GM19023 (cell line): ENCODE measurements at regions not wholly inside any gene's neighbourhood (a gene's known extent, or its start where the extent isn't known, plus 50 kb on each side); places are given as distances from the start of the nearest gene placed in this dataset.
A peak's percentile ranks its signal among the peaks of the same experiment; 100 is the strongest.

ENCODE experiments used
- ATAC-seq: cut with Tn5 transposase; IDR thresholded peaks from one replicate; pipeline ENCODE4 v1.9.1; 2021; ENCODE audit warnings: mild to moderate bottlenecking, moderate library complexity; ENCODE audit not compliant: unreplicated experiment

- peak; percentile 50 for ATAC-seq
Measured at GRCh38 chr5:89034588-89034987, 151.6 kb upstream of the MEF2C start.

GRCh38 chr5:89030798-89031197 lies 147.8 kb upstream of the MEF2C start:
- no peak for ATAC-seq

GRCh38 chr5:89028595-89029285 lies 145.8 kb upstream of the MEF2C start:
- ATAC-seq, result no peak

GRCh38 chr5:89024045-89024444 lies 141.1 kb upstream of the MEF2C start:
- no peak for ATAC-seq

GRCh38 chr5:89020926-89021610 lies 138.1 kb upstream of the MEF2C start:
- ATAC-seq, result no peak

GRCh38 chr5:89016741-89017303 lies 133.8 kb upstream of the MEF2C start:
- no peak for ATAC-seq

- no peak for ATAC-seq
Measured at GRCh38 chr5:89015409-89015808, 132.4 kb upstream of the MEF2C start.

GRCh38 chr5:89011778-89012711 lies 129.1 kb upstream of the MEF2C start:
- no peak for ATAC-seq

GRCh38 chr5:89010512-89010911 lies 127.5 kb upstream of the MEF2C start:
- no peak for ATAC-seq

- ATAC-seq, result no peak
Measured at GRCh38 chr5:89008291-89008690, 125.3 kb upstream of the MEF2C start.

GRCh38 chr5:89005990-89006389 lies 123.0 kb upstream of the MEF2C start:
- no peak for ATAC-seq

- ATAC-seq, result no peak
Measured at GRCh38 chr5:89004379-89004778, 121.4 kb upstream of the MEF2C start.

GRCh38 chr5:89003563-89004036 lies 120.6 kb upstream of the MEF2C start:
- ATAC-seq, result no peak

- no peak for ATAC-seq
Measured at GRCh38 chr5:88999853-89000252, 116.9 kb upstream of the MEF2C start.

- ATAC-seq, result no peak
Measured at GRCh38 chr5:88997937-88998336, 115.0 kb upstream of the MEF2C start.

GRCh38 chr5:88984040-88984439 lies 101.1 kb upstream of the MEF2C start:
- ATAC-seq, result no peak

- ATAC-seq, result no peak
Measured at GRCh38 chr5:88979726-88980125, 96.7 kb upstream of the MEF2C start.

- ATAC-seq, result no peak
Measured at GRCh38 chr5:88979244-88979643, 96.3 kb upstream of the MEF2C start.

GRCh38 chr5:88976914-88977313 lies 93.9 kb upstream of the MEF2C start:
- no peak for ATAC-seq

GRCh38 chr5:88967633-88968585 lies 84.9 kb upstream of the MEF2C start:
- peak; percentile 64 for ATAC-seq
